ENCODE measurements at regions not wholly inside any gene's neighbourhood (a gene's known extent, or its start where the extent isn't known, plus 50 kb on each side); places are given as distances from the start of the nearest gene placed in this dataset.
"Not testable (repeated sequence)": the region's sequence is repeated elsewhere in the genome, so short reads cannot be mapped to it uniquely, and the experiment has no call there.

DNA sequence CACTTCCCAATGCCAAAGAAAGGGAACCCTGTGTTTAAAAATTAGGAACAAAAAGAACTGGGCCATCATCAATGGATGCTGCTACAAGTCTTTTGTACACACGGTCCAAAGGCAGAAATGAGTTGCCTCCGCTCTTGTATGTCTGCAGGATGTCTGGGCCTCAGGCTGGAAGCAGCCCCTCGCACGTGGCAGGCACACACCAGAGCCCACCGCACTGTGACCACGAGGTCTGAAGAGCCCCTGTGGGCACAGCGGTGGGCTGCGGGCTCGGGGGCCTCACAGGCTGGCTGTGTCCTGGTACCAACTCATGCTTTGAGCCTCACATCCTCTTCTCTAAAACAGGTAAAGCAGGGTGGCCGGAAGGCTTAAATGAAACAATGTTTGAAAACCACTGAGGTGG, 309.3 kb downstream of the C16orf95 start:
- DNase-seq, result peak; percentile 25

DNA sequence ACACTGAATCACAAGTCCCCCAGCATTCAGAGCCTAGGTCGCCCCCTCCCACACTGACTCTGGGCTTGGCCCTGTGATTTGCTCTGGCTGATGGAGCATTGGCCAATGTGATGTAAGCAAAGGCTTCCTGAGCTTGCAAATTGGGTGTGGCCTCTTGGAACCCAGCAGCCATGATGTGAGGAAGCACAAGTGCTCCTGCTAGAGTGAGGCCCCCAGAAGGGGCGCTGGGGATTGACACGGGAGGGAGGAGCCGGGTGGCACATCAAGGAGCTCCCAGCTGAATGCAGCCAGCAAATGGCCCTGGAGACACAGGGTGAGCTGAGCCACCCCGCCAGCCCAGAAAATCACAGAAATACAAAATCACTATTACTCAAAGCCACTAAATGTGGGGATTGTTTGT, 308.5 kb downstream of the C16orf95 start:
- DNase-seq, result peak; percentile 30

DNA sequence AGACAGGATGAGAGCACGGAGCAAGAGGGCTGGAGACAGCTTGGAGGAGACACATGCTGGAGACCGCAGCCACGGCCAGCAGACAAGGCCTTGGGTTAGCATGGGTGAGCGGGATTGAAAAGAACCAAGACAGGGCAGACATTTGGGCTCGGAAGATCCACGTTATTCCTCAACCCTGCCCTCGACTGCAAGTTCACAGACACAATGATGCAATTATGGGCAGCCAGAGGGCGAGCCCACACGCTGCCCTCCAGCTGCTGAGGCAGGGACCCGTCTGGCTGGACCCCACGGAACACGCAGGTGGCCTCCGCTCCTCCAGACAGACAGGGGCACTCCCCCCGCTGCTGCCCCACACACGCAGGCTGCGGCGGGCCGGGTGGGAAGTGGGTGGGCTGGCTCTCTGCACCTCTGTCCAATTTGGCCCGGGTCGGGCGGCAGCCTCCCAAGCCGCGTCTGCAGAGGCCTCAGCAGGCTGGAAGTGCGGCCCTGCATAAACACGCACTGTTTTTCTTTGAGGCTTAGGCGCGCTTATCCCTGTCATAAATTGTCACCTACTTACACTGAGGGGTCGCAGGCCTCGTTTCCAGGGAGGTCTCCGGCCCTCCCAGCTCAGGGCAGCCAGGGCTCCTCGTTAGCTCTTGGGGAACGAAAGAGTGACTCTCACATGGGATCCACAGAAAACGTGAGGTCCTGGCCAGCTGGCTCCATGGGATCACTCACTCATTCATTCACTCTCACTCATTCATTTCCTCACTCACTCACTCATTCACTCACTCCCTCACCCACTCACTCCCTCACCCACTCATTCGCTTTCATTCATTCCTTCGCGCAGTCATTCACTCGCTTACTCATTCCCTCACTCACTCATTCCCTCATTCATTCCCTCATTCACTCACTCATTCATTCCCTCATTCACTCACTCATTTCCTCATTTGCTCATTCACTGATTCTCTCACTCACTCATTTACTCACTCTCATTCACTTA, 303.9 kb downstream of the C16orf95 start:
- peak; percentile 73 for DNase-seq

DNA sequence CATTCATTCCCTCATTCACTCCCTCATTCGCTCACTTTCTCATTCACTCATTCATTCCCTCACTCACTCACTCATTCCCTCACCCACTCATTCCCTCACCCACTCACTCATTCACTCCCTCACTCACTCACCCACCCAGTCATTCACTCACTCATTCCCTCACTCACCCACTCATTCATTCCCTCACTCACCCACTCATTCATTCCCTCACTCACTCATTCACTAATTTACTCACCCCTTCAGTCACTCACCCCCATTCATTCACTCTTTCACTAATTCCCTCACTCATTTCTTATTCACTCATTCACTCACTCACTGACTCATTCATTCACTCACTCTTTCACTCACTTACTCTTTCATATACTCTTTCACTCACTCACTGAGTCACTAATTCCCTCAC, 303.1 kb downstream of the C16orf95 start:
- DNase-seq, result no peak

DNA sequence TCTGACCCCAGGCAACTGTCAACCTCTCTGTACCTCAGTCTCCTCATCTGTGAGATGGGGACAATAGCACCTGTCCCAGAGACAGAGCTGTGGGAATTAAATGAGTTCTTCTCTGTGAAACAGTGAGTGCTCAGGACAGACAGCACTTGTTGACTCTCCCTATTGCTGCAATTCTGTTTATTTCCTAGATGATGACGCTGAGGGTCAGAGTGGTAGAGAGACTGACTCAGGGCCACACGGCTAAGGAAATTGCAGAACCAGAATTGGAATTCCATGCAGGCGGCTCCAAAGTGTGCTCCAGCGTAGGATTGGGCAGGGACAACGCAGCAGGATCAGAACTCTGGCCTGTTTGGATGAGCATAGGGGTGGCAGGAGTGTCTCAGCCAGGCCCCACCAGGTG, 302.2 kb downstream of the C16orf95 start:
- DNase-seq, result peak; percentile 7

DNA sequence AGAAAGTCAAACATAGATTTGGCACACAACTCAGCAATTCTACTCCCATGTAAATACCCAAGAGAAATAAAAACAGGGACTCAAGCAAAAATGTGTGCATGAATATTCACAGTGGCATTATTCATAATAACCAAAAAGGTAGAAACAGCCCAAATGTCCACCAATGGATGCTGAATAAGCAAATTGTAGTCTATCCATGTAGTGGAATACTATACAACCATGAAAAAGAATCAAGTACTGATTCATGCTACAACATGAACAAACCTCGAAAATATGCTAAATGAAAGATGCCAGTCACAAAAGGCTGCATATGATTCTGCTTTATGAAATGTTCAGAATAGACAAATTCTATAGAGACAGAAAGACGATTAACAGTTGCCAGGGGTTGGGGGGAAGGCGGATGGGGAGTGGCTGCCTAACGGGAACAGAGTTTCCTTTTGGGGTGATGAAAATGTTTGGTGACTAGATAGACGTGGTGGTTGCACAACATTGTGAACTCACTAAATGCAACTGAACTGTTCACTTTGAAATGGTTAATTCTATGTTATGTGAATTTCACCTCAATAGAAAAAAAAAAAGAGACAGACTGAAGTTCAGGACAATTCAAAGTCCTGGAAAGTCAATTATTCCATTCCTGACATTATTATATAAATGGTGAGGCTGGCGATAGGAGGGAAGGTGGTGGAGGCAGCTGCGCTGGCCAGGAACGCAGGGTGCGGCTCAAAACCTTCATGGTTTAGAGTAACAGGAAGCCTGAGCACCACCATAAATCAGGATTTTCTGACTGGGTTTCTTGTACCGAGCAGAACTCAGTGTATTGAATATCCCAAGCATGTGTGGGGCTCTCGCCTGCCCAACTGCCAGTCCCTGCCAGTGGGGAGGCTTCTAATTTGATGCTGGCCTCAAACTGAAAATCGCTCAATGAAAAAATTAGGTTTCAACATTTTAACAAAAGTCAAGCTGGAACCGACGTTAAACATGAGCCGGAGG, 300.9 kb downstream of the C16orf95 start:
- DNase-seq, result no peak

DNA sequence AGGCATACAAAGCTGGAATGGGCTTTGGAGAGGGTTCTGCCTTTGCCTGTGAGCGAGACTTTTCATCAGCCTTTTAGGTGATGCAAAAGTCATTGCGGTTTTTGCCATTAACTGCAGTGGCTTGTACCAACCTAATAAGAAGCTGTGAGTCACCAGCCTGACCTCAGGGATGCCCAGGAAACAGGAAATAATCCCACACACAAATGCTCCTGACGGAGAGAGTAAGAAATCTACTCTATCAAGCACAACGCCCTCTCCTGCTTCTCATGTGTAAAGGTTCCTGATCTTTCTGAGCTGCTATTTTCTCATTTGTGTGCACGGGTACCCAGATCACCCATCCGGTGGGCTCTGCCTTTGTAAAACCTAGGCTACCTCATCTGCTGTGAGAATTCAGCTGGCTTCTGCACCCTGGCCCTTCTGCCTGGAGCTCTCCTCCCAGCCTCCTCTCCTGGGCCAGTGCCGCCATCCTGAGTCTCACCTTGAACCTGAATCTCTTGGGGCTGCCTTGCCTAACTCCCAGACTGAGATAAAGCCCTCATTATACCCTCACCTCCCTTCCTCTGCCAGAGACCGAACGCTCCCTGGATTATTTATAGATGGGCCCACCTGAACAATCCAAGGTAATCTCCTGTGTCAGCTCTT, 299.7 kb downstream of the C16orf95 start:
- DNase-seq, result peak; percentile 45

DNA sequence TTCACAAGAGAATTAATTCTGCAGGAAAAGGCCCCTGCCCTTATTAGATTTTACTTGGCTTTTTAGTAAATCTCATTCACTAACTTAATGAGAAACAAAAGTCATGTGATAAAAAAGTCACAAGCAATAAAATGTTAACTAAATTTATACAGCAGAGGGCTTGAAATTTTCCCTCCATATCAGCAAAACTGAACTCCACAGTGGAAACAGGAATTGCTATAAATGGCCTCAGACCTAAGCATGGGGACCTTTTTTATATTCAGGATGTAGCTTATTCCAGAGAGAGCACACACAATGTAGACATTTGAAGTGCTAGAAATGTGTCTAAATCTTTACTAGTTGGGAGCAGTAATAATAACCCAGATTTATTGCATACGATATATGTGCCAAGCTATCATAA, 291.5 kb downstream of the C16orf95 start:
- no peak for DNase-seq

DNA sequence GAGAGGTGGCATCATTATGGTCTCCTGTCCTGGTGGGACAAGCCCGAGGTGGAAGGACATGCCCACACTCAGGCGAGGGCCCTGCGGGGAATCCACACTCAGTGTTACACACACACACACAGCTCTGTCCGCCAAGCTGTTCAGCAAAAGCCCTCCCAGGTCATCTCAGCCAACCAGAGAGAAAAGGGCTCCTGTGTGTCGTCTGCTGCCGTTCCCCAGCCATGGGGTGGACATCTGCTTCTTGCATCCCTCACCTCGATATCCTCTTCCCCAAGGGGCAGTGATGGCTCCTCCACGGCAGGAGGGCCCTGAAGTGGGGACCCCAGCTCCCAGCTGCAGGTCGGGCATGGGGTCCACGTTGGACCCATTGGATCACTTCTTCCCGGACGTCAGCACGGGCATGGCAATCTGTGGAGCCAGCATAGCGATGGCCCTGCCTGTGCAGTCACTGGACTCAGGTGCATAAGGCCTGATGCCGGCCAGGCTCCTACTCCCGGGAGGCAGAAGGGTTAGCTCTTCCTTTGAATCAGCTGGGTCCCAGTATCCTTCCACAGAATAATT, 290.1 kb downstream of the C16orf95 start:
- DNase-seq, result peak; percentile 30

DNA sequence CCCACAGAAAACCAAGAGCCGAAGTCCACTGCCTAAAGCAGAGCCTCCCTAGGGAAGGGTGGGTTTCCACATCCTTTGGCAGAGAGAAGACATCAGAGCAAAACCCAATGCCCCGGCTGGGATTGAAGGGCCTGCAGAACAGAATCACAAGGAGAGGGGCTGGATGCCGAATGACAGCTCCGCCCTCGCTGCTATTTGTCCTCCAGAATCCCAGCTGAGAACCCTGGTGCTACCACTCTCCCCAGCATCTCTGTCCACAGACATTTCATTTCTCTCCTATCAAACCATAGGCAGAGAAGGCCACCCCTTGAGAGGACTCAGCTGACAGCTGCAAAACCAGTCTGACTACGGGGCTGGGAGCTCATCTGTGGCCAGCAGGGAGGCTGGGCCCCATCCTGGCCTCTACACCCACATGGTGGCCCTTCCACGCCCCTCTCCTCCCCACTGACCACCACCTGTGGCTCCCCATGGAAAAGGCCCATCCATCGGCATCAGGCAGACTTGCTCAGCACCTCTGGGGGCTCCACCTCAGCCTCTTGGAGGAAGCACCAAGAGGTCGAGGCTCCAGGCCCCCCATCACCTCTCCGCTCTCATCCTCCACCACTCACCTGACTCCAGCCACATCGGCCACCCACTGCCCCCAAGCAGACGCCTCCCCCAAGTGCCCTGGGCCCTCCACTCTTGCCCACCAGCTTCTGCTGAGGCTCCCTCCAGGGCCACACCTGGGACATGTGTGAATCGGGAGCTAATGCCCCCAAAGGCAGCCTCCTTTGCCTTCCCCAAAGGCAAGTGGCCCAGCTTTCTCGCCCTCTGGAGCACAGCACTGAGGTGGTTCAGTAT, 288.5 kb downstream of the C16orf95 start:
- peak; percentile 35 for DNase-seq

DNA sequence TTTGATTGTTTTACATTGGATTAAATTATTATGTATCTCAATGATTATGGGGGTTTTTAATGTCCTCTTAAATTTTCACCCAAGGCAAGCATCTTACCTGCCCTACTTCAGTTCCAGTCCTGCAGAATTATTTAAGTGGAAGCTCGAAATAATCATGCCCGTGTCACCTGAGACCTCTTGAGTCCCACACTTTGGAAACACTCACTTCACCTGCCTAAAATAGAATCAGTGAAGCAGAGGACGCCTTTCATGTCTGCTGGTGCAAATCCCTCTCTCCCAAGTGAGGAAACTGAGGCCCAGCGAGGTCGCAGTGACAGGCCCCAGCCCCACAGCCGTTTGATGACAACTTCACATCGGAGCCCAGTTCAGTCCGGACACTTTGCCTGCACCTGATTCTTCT, 284.6 kb downstream of the C16orf95 start:
- DNase-seq, result peak; percentile 5

DNA sequence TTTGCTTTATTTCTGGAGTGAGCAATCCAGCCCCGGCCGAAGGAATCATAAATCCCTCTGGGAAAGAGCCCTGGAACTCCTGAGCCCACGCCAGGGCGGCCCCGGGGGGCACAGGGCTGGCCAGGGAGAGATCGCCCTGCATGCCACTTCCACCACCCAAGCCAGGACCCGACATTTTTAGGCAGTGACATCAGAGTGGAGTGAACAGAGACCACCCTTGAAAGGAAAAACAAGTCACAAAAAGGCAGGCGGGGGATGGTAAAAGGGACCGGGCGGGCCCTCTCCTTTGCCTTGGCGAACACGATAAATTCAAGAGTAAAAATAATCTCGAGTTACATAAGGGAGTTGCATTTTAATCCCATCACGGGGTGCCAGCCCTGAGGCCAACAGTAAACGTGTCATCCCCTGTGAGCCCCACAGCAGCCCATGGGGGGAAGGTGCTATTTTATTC, 284.1 kb downstream of the C16orf95 start:
- DNase-seq, result peak; percentile 43

DNA sequence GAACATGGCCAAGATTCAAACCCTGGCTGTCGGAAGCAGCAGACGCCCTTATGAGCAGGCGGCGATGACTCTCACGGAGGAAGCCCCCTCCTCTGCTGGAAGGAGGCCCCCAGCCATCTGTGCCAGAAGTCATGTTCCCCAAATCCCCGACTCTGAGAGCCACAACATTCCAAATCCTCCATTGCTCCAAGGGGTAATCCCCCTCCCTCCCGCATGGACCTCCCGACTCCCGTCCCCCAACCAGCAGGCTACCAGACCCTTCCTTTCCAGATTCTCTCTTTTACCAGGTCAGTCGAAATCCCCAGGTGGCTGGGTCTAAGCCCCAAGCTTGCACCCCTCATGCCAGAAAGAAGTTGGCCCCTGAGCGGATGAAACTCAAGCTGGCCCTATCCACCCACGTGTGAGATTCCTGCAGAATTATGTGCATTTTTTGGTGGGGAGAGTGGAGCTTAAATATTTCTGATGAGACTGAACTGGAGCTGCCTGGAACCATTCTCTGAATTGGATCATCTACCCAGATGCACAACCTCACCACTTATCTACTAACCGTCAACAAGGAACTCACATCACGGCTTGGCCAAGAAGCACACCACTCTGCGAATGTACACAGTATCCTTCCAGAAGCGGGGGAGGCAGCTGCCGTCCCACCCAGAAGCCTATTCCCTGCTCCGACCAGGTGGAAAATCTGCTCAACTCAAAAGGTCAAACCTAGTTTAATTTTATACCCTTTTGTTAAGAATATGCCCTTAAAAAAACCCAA, 283.5 kb downstream of the C16orf95 start:
- peak; percentile 42 for DNase-seq

DNA sequence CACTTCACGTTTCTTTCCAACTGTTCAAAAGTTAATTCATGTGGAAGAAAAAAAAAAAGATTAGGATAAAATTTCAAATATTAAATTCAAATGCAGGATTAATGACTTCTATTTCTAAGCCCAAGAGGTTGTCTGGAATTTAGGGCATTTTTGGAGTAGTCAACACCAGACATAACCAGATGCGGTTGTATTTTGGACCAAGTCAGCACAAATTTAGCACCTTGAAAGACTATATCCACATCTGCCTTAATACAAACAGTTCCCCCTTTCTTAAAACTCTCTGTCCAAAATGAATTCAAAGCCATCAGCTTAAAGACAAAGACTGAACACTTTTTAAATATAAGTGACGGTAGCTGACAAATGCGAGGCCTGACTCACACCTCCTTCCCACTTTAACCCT, 282.9 kb downstream of the C16orf95 start:
- peak; percentile 6 for DNase-seq

DNA sequence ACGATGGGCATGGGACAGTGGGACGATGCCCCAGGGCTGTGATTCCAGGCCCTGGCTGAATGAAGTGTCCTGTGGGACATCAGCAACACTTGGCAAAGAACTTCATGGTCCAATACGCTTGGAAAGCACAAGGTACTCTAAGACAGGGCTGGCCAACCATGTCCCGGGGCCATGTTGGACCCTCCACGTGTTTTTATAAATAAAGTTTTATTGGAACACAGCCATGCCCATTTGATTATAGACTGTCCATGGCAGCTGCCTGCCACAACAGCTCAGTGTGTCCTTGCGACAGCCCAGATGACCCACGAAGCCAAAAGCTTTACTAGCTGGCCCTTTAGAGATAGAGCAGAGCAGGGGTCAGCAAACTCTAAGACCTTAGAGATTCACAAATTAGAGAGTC, 282.1 kb downstream of the C16orf95 start:
- no peak for DNase-seq

DNA sequence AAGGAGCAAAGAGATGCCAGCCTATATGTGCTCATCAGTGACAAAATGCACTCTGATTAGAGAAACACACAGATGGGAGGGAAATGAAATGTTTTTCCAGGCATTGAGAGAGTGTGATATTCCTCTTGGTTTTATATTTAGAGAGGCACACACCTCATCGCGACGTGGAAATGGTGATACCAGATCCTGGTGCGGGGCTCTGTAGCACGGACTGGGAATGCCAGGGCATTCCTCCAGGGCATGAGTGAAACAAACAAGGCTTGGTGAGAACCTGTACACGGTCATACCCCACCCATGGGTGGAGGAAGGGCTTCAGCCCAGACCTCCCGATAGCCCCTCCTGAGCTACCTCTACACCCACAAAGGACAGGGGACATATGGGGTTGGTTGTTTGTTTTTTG, 280.2 kb downstream of the C16orf95 start:
- DNase-seq, result peak; percentile 26

DNA sequence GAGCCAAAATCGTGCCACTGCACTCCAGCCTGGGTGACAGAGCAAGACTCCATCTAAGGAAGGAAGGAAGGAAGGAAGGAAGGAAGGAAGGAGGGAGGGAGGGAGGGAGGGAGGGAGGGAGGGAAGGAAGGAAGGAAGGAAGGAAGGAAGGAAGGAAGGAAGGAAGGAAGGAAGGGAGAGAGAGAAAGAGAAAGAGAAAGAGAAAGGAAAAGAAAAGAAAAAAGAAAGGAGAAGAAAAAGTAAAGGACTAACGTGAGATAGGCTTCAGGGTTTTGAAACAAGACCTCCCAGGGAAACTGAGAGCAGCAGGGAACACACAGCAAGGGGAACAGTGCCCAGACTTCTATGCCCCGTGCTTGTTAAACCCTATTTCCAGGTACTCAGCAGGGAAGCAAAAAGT, 278.7 kb downstream of the C16orf95 start:
- DNase-seq, result not testable (repeated sequence)

DNA sequence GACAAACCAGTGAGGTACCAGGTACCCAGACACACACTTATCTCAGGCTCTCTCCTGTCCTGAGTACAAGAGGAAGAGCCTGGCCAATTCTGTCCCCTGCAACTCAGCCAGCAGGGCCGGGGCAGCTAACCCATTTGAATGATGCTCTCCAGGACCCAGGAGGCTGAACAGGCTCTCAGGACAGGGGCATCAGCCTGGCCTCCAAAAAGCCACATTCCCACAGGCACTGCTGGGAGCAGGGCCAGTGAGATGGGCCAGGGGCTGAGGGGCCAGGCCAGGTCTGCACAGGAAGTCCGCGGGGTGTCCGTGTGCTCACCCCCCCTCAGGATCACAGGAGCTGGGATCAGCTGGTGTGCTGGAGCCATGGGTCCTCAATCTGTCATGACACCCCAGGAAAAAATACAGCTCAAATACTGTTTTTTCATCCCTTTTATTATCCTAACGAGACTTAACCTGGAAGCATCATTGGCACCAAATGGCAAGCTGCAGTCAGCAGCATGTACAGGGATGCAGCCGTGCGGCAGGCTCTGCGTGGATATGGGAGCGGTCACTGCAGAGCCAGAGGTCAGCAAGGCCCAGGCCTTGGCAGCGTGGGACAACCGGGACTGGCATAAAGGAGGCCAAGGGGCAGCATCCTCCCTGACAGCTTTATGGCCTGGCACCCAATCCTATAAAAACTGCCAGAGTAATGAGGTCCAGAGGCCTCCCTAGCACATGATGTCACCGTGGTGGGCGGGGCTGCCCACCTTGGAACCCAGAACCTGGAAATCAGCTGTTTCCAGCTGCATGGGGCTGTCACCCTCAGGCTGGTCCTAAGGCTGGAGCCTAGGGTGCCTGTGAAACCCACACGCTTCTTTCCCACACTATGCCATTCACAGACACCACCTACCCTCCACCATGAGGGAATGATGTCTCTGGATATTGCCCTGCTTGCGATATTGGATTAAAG, 276.7 kb downstream of the C16orf95 start:
- DNase-seq, result peak; percentile 35

DNA sequence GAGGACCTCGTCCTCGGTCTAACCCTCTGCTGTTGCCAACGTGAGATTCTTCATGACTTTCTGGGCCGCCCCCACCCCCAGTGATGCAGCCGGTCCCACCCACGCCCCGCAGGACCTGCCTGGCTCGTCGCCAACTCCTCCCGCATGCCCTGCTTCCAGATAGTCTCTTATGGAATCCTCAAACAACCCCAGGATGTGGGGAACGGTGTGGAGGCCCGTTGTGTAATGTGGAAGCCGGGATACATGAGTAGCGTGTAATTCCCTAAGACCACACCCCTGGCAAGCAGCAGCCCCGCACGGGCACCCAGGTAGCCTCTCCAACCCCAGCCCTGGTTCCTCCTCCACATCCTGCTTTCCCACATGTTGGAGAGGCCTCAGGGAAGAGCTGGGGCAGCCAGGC, 275.9 kb downstream of the C16orf95 start:
- peak; percentile 30 for DNase-seq
